Lung (tissue), 11 donors: ENCODE measurements at regions not wholly inside any gene's neighbourhood (a gene's known extent, or its start where the extent isn't known, plus 50 kb on each side); places are given as distances from the start of the nearest gene placed in this dataset.
A peak's percentile ranks its signal among the peaks of the same experiment; 100 is the strongest.

Source experiments
- ATAC-seq: fragments of 200-7000 bp; cut with Tn5 transposase; one replicate; pipeline ENCODE4 v1.9.1; 2020; ENCODE audit warnings: moderate number of reproducible peaks; ENCODE audit not compliant: insufficient read depth, low FRiP score
- DNase-seq, 3 donors: peaks; one replicate each; pipeline ENCODE4 v3.0.0-alpha.2; 2013 to 2017
- H3K27ac ChIP-seq, 2 donors: one replicate each; pipeline ENCODE4 v1.5.1; 2013; ENCODE audit warnings: mild to moderate bottlenecking in 2 of 2, moderate library complexity in 2 of 2, control low read depth in 1 of 2, inconsistent platforms in 1 of 2, low read depth in 1 of 2, low read length in 1 of 2
- H3K27me3 ChIP-seq, 3 donors: one replicate each; pipeline ENCODE4 v1.5.1; 2013; ENCODE audit warnings: low read length in 2 of 3; ENCODE audit not compliant: control insufficient read depth in 3 of 3, insufficient read depth in 3 of 3
- H3K36me3 ChIP-seq, 4 donors: one replicate each; pipeline ENCODE4 v1.5.1; 2013; ENCODE audit warnings: low read length in 4 of 4, mild to moderate bottlenecking in 1 of 4, moderate library complexity in 1 of 4; ENCODE audit not compliant: control insufficient read depth in 4 of 4, insufficient read depth in 4 of 4
- H3K4me1 ChIP-seq, 5 donors: one replicate each; pipeline ENCODE4 v1.5.1; 2013; ENCODE audit warnings: low read length in 5 of 5, mild to moderate bottlenecking in 2 of 5, moderate library complexity in 1 of 5; ENCODE audit not compliant: control insufficient read depth in 5 of 5, insufficient read depth in 5 of 5
- H3K4me3 ChIP-seq: one replicate; pipeline ENCODE4 v1.5.1; 2013; ENCODE audit warnings: mild to moderate bottlenecking, control low read depth, moderate library complexity
- H3K9ac ChIP-seq, 2 donors: one replicate each; pipeline ENCODE4 v1.5.1; 2013; ENCODE audit warnings: low read length in 2 of 2, control low read depth in 1 of 2; ENCODE audit not compliant: insufficient read depth in 1 of 2
- H3K9me3 ChIP-seq, 4 donors: one replicate each; pipeline ENCODE4 v1.5.1; 2013; ENCODE audit warnings: low read length in 3 of 4, mild to moderate bottlenecking in 1 of 4, moderate library complexity in 1 of 4; ENCODE audit not compliant: control insufficient read depth in 4 of 4, insufficient read depth in 3 of 4
- WGBS, 2 donors: extraction: QIAGEN DNeasy Blood & Tissue Kit; methylation state at CpG; one replicate each; pipeline ENCODE4 v1.1.7; 2013; 5-methylcytosine and 5-hydroxymethylcytosine counted together
- TF ChIP-seq, protein P1 (sequence below): IDR thresholded peaks from 2 replicates; pipeline ENCODE4 v1.5.1; 2012; ENCODE audit warnings: mild to moderate bottlenecking; ENCODE audit errors: control extremely low read depth, extremely low read depth
- donor health status: control.
- donor health status: control.
- donor health status: Bipolar disorder and iron deficiency.
- donor health status: healthy.
- donor health status: DM: yes; HTN: yes; CAD: no.

DNA sequence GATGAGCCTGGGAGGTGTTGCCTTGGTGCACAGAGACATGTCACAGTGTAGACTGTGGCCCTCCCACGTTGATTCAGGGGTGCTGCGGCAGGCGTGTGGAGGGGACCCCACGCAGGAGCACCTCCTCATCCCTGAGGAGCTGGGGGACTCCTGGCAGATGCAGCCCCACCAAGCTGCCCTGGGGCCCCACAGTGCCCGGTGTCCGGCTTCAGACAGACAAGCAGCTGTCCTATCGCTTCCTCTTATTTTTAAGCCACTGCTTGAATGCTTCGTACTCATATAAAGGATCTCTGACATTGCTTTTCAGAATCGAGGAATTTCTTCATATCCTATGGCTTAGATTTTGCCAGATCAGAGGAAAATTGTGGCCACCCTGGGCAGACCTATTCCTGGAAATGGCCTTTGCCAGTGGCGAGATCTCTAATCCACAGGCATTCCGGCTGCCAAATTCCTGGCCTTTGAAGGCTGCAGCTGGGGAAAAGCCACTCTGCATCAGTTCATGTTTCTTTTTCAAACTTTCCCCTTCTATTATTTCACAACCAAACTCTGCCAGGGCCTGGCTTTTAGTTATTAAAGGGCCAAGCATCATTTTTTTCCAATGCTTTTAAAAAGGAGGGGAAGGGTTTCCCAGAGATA is 337.0 kb downstream of the THBS2 start:
- H3K4me1 ChIP-seq = peaks cover 0 to 13% (median 0%) of the 10 kb centered on the region in 5 donors
- H3K4me3 ChIP-seq = no peak overlapping the region
- 60 to 69% methylated on average over 11 of the region's 11 CpGs for WGBS, 2 donors
- ATAC-seq (no peak), DNase-seq (peak; percentile 60 to 70 (median 66))
- H3K9ac ChIP-seq = no peak overlapping the region
- no peaks in the 10 kb centered on the region for H3K27me3 ChIP-seq
- no peak overlapping the region for H3K27ac ChIP-seq
- no peaks in the 10 kb centered on the region for H3K9me3 ChIP-seq
- no peaks in the 10 kb centered on the region for H3K36me3 ChIP-seq
- TF ChIP-seq, protein P1, sequence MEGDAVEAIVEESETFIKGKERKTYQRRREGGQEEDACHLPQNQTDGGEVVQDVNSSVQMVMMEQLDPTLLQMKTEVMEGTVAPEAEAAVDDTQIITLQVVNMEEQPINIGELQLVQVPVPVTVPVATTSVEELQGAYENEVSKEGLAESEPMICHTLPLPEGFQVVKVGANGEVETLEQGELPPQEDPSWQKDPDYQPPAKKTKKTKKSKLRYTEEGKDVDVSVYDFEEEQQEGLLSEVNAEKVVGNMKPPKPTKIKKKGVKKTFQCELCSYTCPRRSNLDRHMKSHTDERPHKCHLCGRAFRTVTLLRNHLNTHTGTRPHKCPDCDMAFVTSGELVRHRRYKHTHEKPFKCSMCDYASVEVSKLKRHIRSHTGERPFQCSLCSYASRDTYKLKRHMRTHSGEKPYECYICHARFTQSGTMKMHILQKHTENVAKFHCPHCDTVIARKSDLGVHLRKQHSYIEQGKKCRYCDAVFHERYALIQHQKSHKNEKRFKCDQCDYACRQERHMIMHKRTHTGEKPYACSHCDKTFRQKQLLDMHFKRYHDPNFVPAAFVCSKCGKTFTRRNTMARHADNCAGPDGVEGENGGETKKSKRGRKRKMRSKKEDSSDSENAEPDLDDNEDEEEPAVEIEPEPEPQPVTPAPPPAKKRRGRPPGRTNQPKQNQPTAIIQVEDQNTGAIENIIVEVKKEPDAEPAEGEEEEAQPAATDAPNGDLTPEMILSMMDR = no peak

DNA sequence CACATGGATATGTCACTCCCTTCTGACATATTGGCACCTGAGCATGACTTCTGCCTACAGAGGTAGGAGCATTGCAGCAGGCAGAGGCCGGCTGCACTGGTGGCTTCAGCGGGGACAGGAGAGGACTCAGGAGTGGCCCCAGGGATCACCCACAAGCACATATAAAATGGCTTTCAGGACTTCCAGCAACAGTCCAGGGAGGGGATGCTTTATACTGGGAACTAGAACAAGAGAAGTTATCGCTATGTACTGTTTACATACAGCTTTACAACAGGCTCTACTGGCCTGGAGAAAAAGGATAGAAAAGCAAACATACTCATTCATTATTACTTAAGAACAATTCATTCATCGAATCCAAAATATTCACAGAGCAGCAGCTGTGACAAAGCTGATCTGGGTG is 337.8 kb downstream of the THBS2 start:
- Histone ChIP-seq H3K27me3 (no peaks in the 10 kb centered on the region), H3K4me3 (no peak overlapping the region), H3K27ac (no peak overlapping the region), H3K9ac (no peak overlapping the region), H3K36me3 (no peaks in the 10 kb centered on the region), H3K9me3 (no peaks in the 10 kb centered on the region), H3K4me1 (peaks cover 0 to 13% (median 0%) of the 10 kb centered on the region in 5 donors)
- DNase-seq (no peak), ATAC-seq (no peak)
- TF ChIP-seq, protein P1 = no peak
- WGBS, 2 donors = 69 to 81% methylated on average over 4 of the region's 4 CpGs

GRCh38 chr6:168915242-168915641 is 338.4 kb downstream of the THBS2 start:
- Histone ChIP-seq H3K9ac (no peak overlapping the region), H3K4me1 (peaks cover 0 to 13% (median 0%) of the 10 kb centered on the region in 5 donors), H3K27ac (no peak overlapping the region), H3K36me3 (no peaks in the 10 kb centered on the region), H3K4me3 (no peak overlapping the region), H3K9me3 (no peaks in the 10 kb centered on the region), H3K27me3 (no peaks in the 10 kb centered on the region)
- no peak for DNase-seq
- WGBS, 2 donors = 85 to 93% methylated on average over 6 of the region's 6 CpGs
- TF ChIP-seq, protein P1 = no peak
- ATAC-seq = no peak
